ENCODE measurements at regions not wholly inside any gene's neighbourhood (a gene's known extent, or its start where the extent isn't known, plus 50 kb on each side); places are given as distances from the start of the nearest gene placed in this dataset.

- TF ChIP-seq EZH2 (IDR thresholded peaks at IDR 0.05; ENCODE audit: borderline replicate concordance, insufficient read depth, low read length, poor library complexity, severe bottlenecking), result no peak
- TF ChIP-seq CTCF (IDR thresholded peaks at IDR 0.05; ENCODE audit: poor library complexity, severe bottlenecking), result no peak
- no peak for TF ChIP-seq REST (IDR thresholded peaks at IDR 0.05; ENCODE audit: borderline replicate concordance)
- no peak for TF ChIP-seq POLR2AphosphoS5 (IDR thresholded peaks at IDR 0.05)
- TF ChIP-seq RAD21 (conservative IDR thresholded peaks at IDR 0.05), result no peak
- no peak for TF ChIP-seq TAF1 (IDR thresholded peaks at IDR 0.05; ENCODE audit: low read depth)
- no peak for TF ChIP-seq EP300 (conservative IDR thresholded peaks at IDR 0.05; ENCODE audit: poor library complexity, severe bottlenecking)
- TF ChIP-seq MXI1 (conservative IDR thresholded peaks at IDR 0.05; ENCODE audit: poor library complexity, severe bottlenecking), result no peak
Observed at GRCh38 chr2:224175538-224175937, 136.5 kb upstream of the SERPINE2 start.

All from neural cell (in vitro differentiated cells).